ENCODE measurements at regions not wholly inside any gene's neighbourhood (a gene's known extent, or its start where the extent isn't known, plus 50 kb on each side); places are given as distances from the start of the nearest gene placed in this dataset.
"Not testable (repeated sequence)": the region's sequence is repeated elsewhere in the genome, so short reads cannot be mapped to it uniquely, and the experiment has no call there.

- DNase-seq, result no peak
- intact Hi-C loops (cut with DNase I; ENCODE audit: low total_unique reads), result no loop called here
Measured at GRCh38 chr21:28299946-28300345, 692.7 kb downstream of the LTN1 start.

GRCh38 chr21:28298251-28298672 lies 694.4 kb downstream of the LTN1 start:
- H3K27me3 ChIP-seq, result no peaks in the 10 kb centered on the region

More at GRCh38 chr21:28299946-28300345, 692.7 kb downstream of the LTN1 start:
- H3K27ac ChIP-seq, result no peak overlapping the region
- no peaks in the 10 kb centered on the region for H3K27me3 ChIP-seq
- no peaks in the 10 kb centered on the region for H3K36me3 ChIP-seq
- TF ChIP-seq POLR2A (IDR thresholded peaks at IDR 0.05) (no peak), CTCF (IDR thresholded peaks at IDR 0.05) (no peak), POLR2AphosphoS5 (IDR thresholded peaks at IDR 0.05) (no peak), EP300 (IDR thresholded peaks at IDR 0.05) (no peak)
- no peak overlapping the region for H3K4me3 ChIP-seq
- no peaks in the 10 kb centered on the region for H3K4me1 ChIP-seq
- no peaks in the 10 kb centered on the region for H3K9me3 ChIP-seq

GRCh38 chr21:28294051-28294450 lies 698.6 kb downstream of the LTN1 start:
- no peak for DNase-seq
- WGBS, 5 donors, result 58 to 82% (median 80%) methylated on average over 1 of the region's 1 CpG
- TF ChIP-seq POLR2AphosphoS5 (IDR thresholded peaks at IDR 0.05) (no peak), POLR2A (IDR thresholded peaks at IDR 0.05) (no peak), CTCF (IDR thresholded peaks at IDR 0.05) (no peak), EP300 (IDR thresholded peaks at IDR 0.05) (no peak)

More at GRCh38 chr21:28298251-28298672, 694.4 kb downstream of the LTN1 start:
- no peaks in the 10 kb centered on the region for H3K36me3 ChIP-seq
- H3K9me3 ChIP-seq, result no peaks in the 10 kb centered on the region
- DNase-seq, result peak in 1 of 2 donors; percentile 26
- intact Hi-C loops (cut with DNase I; ENCODE audit: low total_unique reads), result no loop called here
- no peak overlapping the region for H3K27ac ChIP-seq
- TF ChIP-seq POLR2A (IDR thresholded peaks at IDR 0.05), result no peak
- TF ChIP-seq EP300 (IDR thresholded peaks at IDR 0.05), result no peak
- no peak for TF ChIP-seq CTCF (IDR thresholded peaks at IDR 0.05)
- TF ChIP-seq POLR2AphosphoS5 (IDR thresholded peaks at IDR 0.05), result no peak
- no peak overlapping the region for H3K4me3 ChIP-seq
- H3K4me1 ChIP-seq, result no peaks in the 10 kb centered on the region

GRCh38 chr21:28283641-28284490 lies 708.8 kb downstream of the LTN1 start:
- Histone ChIP-seq H3K36me3 (no peaks in the 10 kb centered on the region), H3K9me3 (no peaks in the 10 kb centered on the region), H3K4me3 (no peak overlapping the region), H3K27ac (peak overlapping the region in 2 of 5 donors; percentile 12 to 47), H3K27me3 (no peaks in the 10 kb centered on the region), H3K4me1 (peaks cover 7 to 21% (median 13%) of the 10 kb centered on the region in 4 donors)
- no peak for TF ChIP-seq POLR2A (IDR thresholded peaks at IDR 0.05)
- TF ChIP-seq EP300 (IDR thresholded peaks at IDR 0.05), result no peak
- TF ChIP-seq POLR2AphosphoS5 (IDR thresholded peaks at IDR 0.05), result peak in 1 of 3 donors; percentile 20
- intact Hi-C loops (cut with DNase I; ENCODE audit: low total_unique reads), result no loop called here
- WGBS, 5 donors, result 6 to 13% (median 10%) methylated on average over 4 of the region's 4 CpGs
- DNase-seq, result peak in 1 of 2 donors; percentile 75

More at GRCh38 chr21:28294051-28294450, 698.6 kb downstream of the LTN1 start:
- intact Hi-C loops (cut with DNase I; ENCODE audit: low total_unique reads), result no loop called here
- Histone ChIP-seq H3K9me3 (peaks cover 0 to 21% (median 8%) of the 10 kb centered on the region in 4 donors), H3K36me3 (no peaks in the 10 kb centered on the region), H3K4me3 (no peak overlapping the region), H3K27me3 (no peaks in the 10 kb centered on the region), H3K4me1 (no peaks in the 10 kb centered on the region), H3K27ac (no peak overlapping the region)

- no peak for DNase-seq
- WGBS, 5 donors, result 26 to 56% (median 36%) methylated on average over 5 of the region's 5 CpGs
- H3K27me3 ChIP-seq, result no peaks in the 10 kb centered on the region
- intact Hi-C loops (cut with DNase I; ENCODE audit: low total_unique reads), result no loop called here
- H3K36me3 ChIP-seq, result no peaks in the 10 kb centered on the region
- peaks cover 7 to 21% (median 13%) of the 10 kb centered on the region in 4 donors for H3K4me1 ChIP-seq
- no peak overlapping the region for H3K4me3 ChIP-seq
- TF ChIP-seq POLR2AphosphoS5 (IDR thresholded peaks at IDR 0.05) (no peak), CTCF (IDR thresholded peaks at IDR 0.05) (no peak), EP300 (IDR thresholded peaks at IDR 0.05) (no peak), POLR2A (IDR thresholded peaks at IDR 0.05) (no peak)
- H3K9me3 ChIP-seq, result no peaks in the 10 kb centered on the region
- no peak overlapping the region for H3K27ac ChIP-seq
Measured at GRCh38 chr21:28282833-28283232, 709.8 kb downstream of the LTN1 start.

GRCh38 chr21:28281357-28281756 lies 711.3 kb downstream of the LTN1 start:
- WGBS, 5 donors, result 72 to 88% (median 78%) methylated on average over 3 of the region's 3 CpGs
- H3K4me3 ChIP-seq; H3K27ac ChIP-seq; H3K36me3 ChIP-seq; H3K9me3 ChIP-seq; H3K27me3 ChIP-seq; intact Hi-C loops (cut with DNase I; ENCODE audit: low total_unique reads); DNase-seq: not testable (repeated sequence)
- H3K4me1 ChIP-seq, result peaks cover 7 to 21% (median 13%) of the 10 kb centered on the region in 4 donors
